AG10803 (cell line): ENCODE measurements at regions not wholly inside any gene's neighbourhood (a gene's known extent, or its start where the extent isn't known, plus 50 kb on each side); places are given as distances from the start of the nearest gene placed in this dataset.

Experiments used
- DNase-seq: peaks from one replicate; pipeline ENCODE4 v3.0.0; 2010; ENCODE audit warnings: low read depth
- H3K4me3 ChIP-seq: 2 replicates; pipeline ENCODE4 v1.5.1; 2011; ENCODE audit warnings: mild to moderate bottlenecking, low read length, control low read depth
- CTCF ChIP-seq: conservative IDR thresholded peaks from 2 replicates; pipeline ENCODE4 v1.5.1; 2011; ENCODE audit warnings: mild to moderate bottlenecking, low read length, control low read depth, inconsistent platforms

- DNase-seq: no peak
- no peak overlapping the region for H3K4me3 ChIP-seq
- TF ChIP-seq CTCF: no peak
Observed at GRCh38 chr1:25031601-25031965, 101.5 kb upstream of the RUNX3 start.

GRCh38 chr1:25030674-25031589 lies 100.9 kb upstream of the RUNX3 start:
- no peak overlapping the region for H3K4me3 ChIP-seq
- TF ChIP-seq CTCF: no peak
- no peak for DNase-seq

- no peak overlapping the region for H3K4me3 ChIP-seq
- no peak for TF ChIP-seq CTCF
- no peak for DNase-seq
Observed at GRCh38 chr1:25030012-25030411, 99.9 kb upstream of the RUNX3 start.

- no peak for DNase-seq
- TF ChIP-seq CTCF: no peak
- no peak overlapping the region for H3K4me3 ChIP-seq
Observed at GRCh38 chr1:25028907-25029599, 99.0 kb upstream of the RUNX3 start.

- no peak overlapping the region for H3K4me3 ChIP-seq
- DNase-seq: no peak
- TF ChIP-seq CTCF: no peak
Observed at GRCh38 chr1:25028587-25028906, 98.5 kb upstream of the RUNX3 start.

- DNase-seq: no peak
- H3K4me3 ChIP-seq: no peak overlapping the region
- TF ChIP-seq CTCF: no peak
Observed at GRCh38 chr1:25027822-25028586, 97.9 kb upstream of the RUNX3 start.
